ENCODE measurements at regions not wholly inside any gene's neighbourhood (a gene's known extent, or its start where the extent isn't known, plus 50 kb on each side); places are given as distances from the start of the nearest gene placed in this dataset.

- H3K9ac ChIP-seq (ENCODE audit: low read depth, low read length): 0 out of 2 replicates have a peak overlapping the region, but pooled peaks have one; percentile 15
- no peak overlapping the region for H3K4me3 ChIP-seq (ENCODE audit: low read length)
- H3K9me3 ChIP-seq (ENCODE audit: insufficient read depth, low read depth, low read length): no peaks in the 10 kb centered on the region
- H3K4me1 ChIP-seq (ENCODE audit: insufficient read depth, low read length): peaks cover 10% of the 10 kb centered on the region
- no peak overlapping the region for H3K27ac ChIP-seq (ENCODE audit: low read depth, low read length)
- H3K27me3 ChIP-seq (ENCODE audit: insufficient read depth, low read length): no peaks in the 10 kb centered on the region
- 62% methylated on average over 10 of the region's 10 CpGs for WGBS
- H3K36me3 ChIP-seq (ENCODE audit: insufficient read depth, low read length): no peaks in the 10 kb centered on the region
Measured at GRCh38 chr15:70165716-70166284, 68.1 kb upstream of the TLE3 start.

- no peak overlapping the region for H3K4me3 ChIP-seq (ENCODE audit: low read length)
- H3K9me3 ChIP-seq (ENCODE audit: insufficient read depth, low read depth, low read length): no peaks in the 10 kb centered on the region
- 77% methylated on average over 15 of the region's 15 CpGs for WGBS
- no peak overlapping the region for H3K9ac ChIP-seq (ENCODE audit: low read depth, low read length)
- H3K27me3 ChIP-seq (ENCODE audit: insufficient read depth, low read length): no peaks in the 10 kb centered on the region
- no peaks in the 10 kb centered on the region for H3K36me3 ChIP-seq (ENCODE audit: insufficient read depth, low read length)
- no peak overlapping the region for H3K27ac ChIP-seq (ENCODE audit: low read depth, low read length)
- H3K4me1 ChIP-seq (ENCODE audit: insufficient read depth, low read length): peaks cover 10% of the 10 kb centered on the region
Measured at GRCh38 chr15:70164910-70165715, 67.4 kb upstream of the TLE3 start.

GRCh38 chr15:70164156-70164900 lies 66.6 kb upstream of the TLE3 start:
- Histone ChIP-seq H3K4me1 (ENCODE audit: insufficient read depth, low read length) (peaks cover 10% of the 10 kb centered on the region), H3K9me3 (ENCODE audit: insufficient read depth, low read depth, low read length) (no peaks in the 10 kb centered on the region), H3K27me3 (ENCODE audit: insufficient read depth, low read length) (no peaks in the 10 kb centered on the region), H3K4me3 (ENCODE audit: low read length) (no peak overlapping the region), H3K36me3 (ENCODE audit: insufficient read depth, low read length) (no peaks in the 10 kb centered on the region), H3K9ac (ENCODE audit: low read depth, low read length) (no peak overlapping the region), H3K27ac (ENCODE audit: low read depth, low read length) (no peak overlapping the region)
- WGBS: 95% methylated on average over 3 of the region's 3 CpGs

- Histone ChIP-seq H3K4me1 (ENCODE audit: insufficient read depth, low read length) (peaks cover 10% of the 10 kb centered on the region), H3K9ac (ENCODE audit: low read depth, low read length) (no peak overlapping the region), H3K27me3 (ENCODE audit: insufficient read depth, low read length) (no peaks in the 10 kb centered on the region), H3K27ac (ENCODE audit: low read depth, low read length) (no peak overlapping the region), H3K9me3 (ENCODE audit: insufficient read depth, low read depth, low read length) (no peaks in the 10 kb centered on the region), H3K4me3 (ENCODE audit: low read length) (no peak overlapping the region), H3K36me3 (ENCODE audit: insufficient read depth, low read length) (no peaks in the 10 kb centered on the region)
- 86% methylated on average over 19 of the region's 19 CpGs for WGBS
Measured at GRCh38 chr15:70160803-70161565, 63.3 kb upstream of the TLE3 start.

GRCh38 chr15:70160267-70160666 lies 62.5 kb upstream of the TLE3 start:
- WGBS: 48% methylated on average over 1 of the region's 1 CpG
- no peak overlapping the region for H3K27ac ChIP-seq (ENCODE audit: low read depth, low read length)
- H3K36me3 ChIP-seq (ENCODE audit: insufficient read depth, low read length): no peaks in the 10 kb centered on the region
- no peaks in the 10 kb centered on the region for H3K27me3 ChIP-seq (ENCODE audit: insufficient read depth, low read length)
- peaks cover 3% of the 10 kb centered on the region; the same call in 1 of the 2 replicates for H3K4me1 ChIP-seq (ENCODE audit: insufficient read depth, low read length)
- no peak overlapping the region for H3K9ac ChIP-seq (ENCODE audit: low read depth, low read length)
- H3K9me3 ChIP-seq (ENCODE audit: insufficient read depth, low read depth, low read length): no peaks in the 10 kb centered on the region
- H3K4me3 ChIP-seq (ENCODE audit: low read length): no peak overlapping the region

- H3K4me1 ChIP-seq (ENCODE audit: insufficient read depth, low read length): no peaks in the 10 kb centered on the region
- 100% methylated on average over 2 of the region's 2 CpGs for WGBS
- no peak overlapping the region for H3K27ac ChIP-seq (ENCODE audit: low read depth, low read length)
- no peaks in the 10 kb centered on the region for H3K27me3 ChIP-seq (ENCODE audit: insufficient read depth, low read length)
- H3K4me3 ChIP-seq (ENCODE audit: low read length): no peak overlapping the region
- H3K36me3 ChIP-seq (ENCODE audit: insufficient read depth, low read length): no peaks in the 10 kb centered on the region
- no peaks in the 10 kb centered on the region for H3K9me3 ChIP-seq (ENCODE audit: insufficient read depth, low read depth, low read length)
- H3K9ac ChIP-seq (ENCODE audit: low read depth, low read length): no peak overlapping the region
Measured at GRCh38 chr15:70159713-70160009, 61.9 kb upstream of the TLE3 start.

GRCh38 chr15:70159001-70159712 lies 61.4 kb upstream of the TLE3 start:
- Histone ChIP-seq H3K27me3 (ENCODE audit: insufficient read depth, low read length) (no peaks in the 10 kb centered on the region), H3K27ac (ENCODE audit: low read depth, low read length) (no peak overlapping the region)

GRCh38 chr15:70158309-70159000 lies 60.7 kb upstream of the TLE3 start:
- H3K4me1 ChIP-seq (ENCODE audit: insufficient read depth, low read length): peaks cover 5% of the 10 kb centered on the region
- H3K36me3 ChIP-seq (ENCODE audit: insufficient read depth, low read length): no peaks in the 10 kb centered on the region
- H3K9me3 ChIP-seq (ENCODE audit: insufficient read depth, low read depth, low read length): no peaks in the 10 kb centered on the region
- no peaks in the 10 kb centered on the region for H3K27me3 ChIP-seq (ENCODE audit: insufficient read depth, low read length)
- H3K4me3 ChIP-seq (ENCODE audit: low read length): no peak overlapping the region
- WGBS: 90% methylated on average over 9 of the region's 9 CpGs
- H3K9ac ChIP-seq (ENCODE audit: low read depth, low read length): no peak overlapping the region
- no peak overlapping the region for H3K27ac ChIP-seq (ENCODE audit: low read depth, low read length)

More at GRCh38 chr15:70159001-70159712, 61.4 kb upstream of the TLE3 start:
- H3K9me3 ChIP-seq (ENCODE audit: insufficient read depth, low read depth, low read length): no peaks in the 10 kb centered on the region
- H3K9ac ChIP-seq (ENCODE audit: low read depth, low read length): no peak overlapping the region
- H3K4me1 ChIP-seq (ENCODE audit: insufficient read depth, low read length): peaks cover 1% of the 10 kb centered on the region; the same call in 1 of the 2 replicates
- no peaks in the 10 kb centered on the region for H3K36me3 ChIP-seq (ENCODE audit: insufficient read depth, low read length)
- 88% methylated on average over 9 of the region's 9 CpGs for WGBS
- no peak overlapping the region for H3K4me3 ChIP-seq (ENCODE audit: low read length)

- no peak overlapping the region for H3K4me3 ChIP-seq (ENCODE audit: low read length)
- H3K4me1 ChIP-seq (ENCODE audit: insufficient read depth, low read length): peaks cover 5% of the 10 kb centered on the region
- no peak overlapping the region for H3K27ac ChIP-seq (ENCODE audit: low read depth, low read length)
- H3K9me3 ChIP-seq (ENCODE audit: insufficient read depth, low read depth, low read length): no peaks in the 10 kb centered on the region
- H3K27me3 ChIP-seq (ENCODE audit: insufficient read depth, low read length): no peaks in the 10 kb centered on the region
- H3K36me3 ChIP-seq (ENCODE audit: insufficient read depth, low read length): no peaks in the 10 kb centered on the region
- H3K9ac ChIP-seq (ENCODE audit: low read depth, low read length): no peak overlapping the region
- 95% methylated on average over 17 of the region's 17 CpGs for WGBS
Measured at GRCh38 chr15:70156671-70157271, 59.1 kb upstream of the TLE3 start.
